AG04449 (cell line): ENCODE measurements at regions not wholly inside any gene's neighbourhood (a gene's known extent, or its start where the extent isn't known, plus 50 kb on each side); places are given as distances from the start of the nearest gene placed in this dataset.

ENCODE experiments used
- CTCF ChIA-PET: fragments of 350-600 bp; formaldehyde crosslinking; extraction: SDS; loops from one replicate; lab custom pipeline; 2021; ENCODE audit warnings: antibody characterized with exemption; lab: Yijun Ruan, JAX
- POLR2A ChIA-PET: fragments of 400-600, 350-600 bp; formaldehyde crosslinking; extraction: SDS; loops from one replicate; lab custom pipeline; 2020; ENCODE audit warnings: antibody characterized with exemption, inconsistent platforms; lab: Yijun Ruan, JAX
- DNase-seq: peaks from one replicate; pipeline ENCODE4 v3.0.0-alpha.2; 2010; ENCODE audit warnings: low read depth, low spot score
- H3K4me3 ChIP-seq: 2 replicates; pipeline ENCODE4 v1.5.1; 2011; ENCODE audit warnings: low read depth, mild to moderate bottlenecking, control low read depth, low read length
- CTCF ChIP-seq: IDR thresholded peaks from one replicate; pipeline ENCODE4 v1.5.1; 2011; ENCODE audit warnings: mild to moderate bottlenecking, moderate library complexity, low read length, control low read depth, inconsistent platforms; ENCODE audit not compliant: insufficient read depth; ENCODE audit errors: missing control alignments

- no peak for TF ChIP-seq CTCF
- ChIA-PET CTCF (no interaction called here), POLR2A (interaction anchor here (1.3 kb wide), 1 partner anchor 12 kb away, joined by 5 read pairs; no protein-coding TSS in a partner anchor)
- no peak for DNase-seq
- no peak overlapping the region for H3K4me3 ChIP-seq
Observed at GRCh38 chr10:91150631-91151030, 69.8 kb upstream of the PCGF5 start.

- CTCF ChIA-PET = no interaction called here
- TF ChIP-seq CTCF = no peak
- no peak overlapping the region for H3K4me3 ChIP-seq
- POLR2A ChIA-PET = no interaction called here
- no peak for DNase-seq
Observed at GRCh38 chr10:91153508-91153907, 67.0 kb upstream of the PCGF5 start.

- no peak for DNase-seq
- H3K4me3 ChIP-seq = no peak overlapping the region
- no peak for TF ChIP-seq CTCF
- ChIA-PET POLR2A (no interaction called here), CTCF (interaction anchor here (0.6 kb wide), 1 partner anchor 275 kb away, joined by 3 read pairs; no protein-coding TSS in a partner anchor)
Observed at GRCh38 chr10:91154842-91155241, 65.6 kb upstream of the PCGF5 start.

GRCh38 chr10:91156196-91156595 is 64.3 kb upstream of the PCGF5 start:
- POLR2A ChIA-PET = no interaction called here
- no peak for TF ChIP-seq CTCF
- CTCF ChIA-PET = no interaction called here
- no peak overlapping the region for H3K4me3 ChIP-seq
- no peak for DNase-seq

- TF ChIP-seq CTCF = no peak
- no peak for DNase-seq
- ChIA-PET CTCF (interaction anchor here (1.2 kb wide), 1 partner anchor 7 kb away, joined by 3 read pairs; no protein-coding TSS in a partner anchor), POLR2A (no interaction called here)
- H3K4me3 ChIP-seq = no peak overlapping the region
Observed at GRCh38 chr10:91159254-91159783, 61.1 kb upstream of the PCGF5 start.

GRCh38 chr10:91162050-91162494 is 58.4 kb upstream of the PCGF5 start:
- CTCF ChIA-PET = interaction anchor here (1.0 to 2.2 kb wide), 4 partner anchors 11 to 251 kb away, joined by 3 to 11 read pairs (median 6); no protein-coding TSS in a partner anchor
- no peak for DNase-seq
- H3K4me3 ChIP-seq = peak overlapping the region; percentile 75
- TF ChIP-seq CTCF = no peak
- POLR2A ChIA-PET = interaction anchor here (0.6 to 1.3 kb wide), 2 partner anchors 11 to 250 kb away, joined by 5 read pairs; no protein-coding TSS in a partner anchor
